ENCODE measurements at regions not wholly inside any gene's neighbourhood (a gene's known extent, or its start where the extent isn't known, plus 50 kb on each side); places are given as distances from the start of the nearest gene placed in this dataset.

DNA sequence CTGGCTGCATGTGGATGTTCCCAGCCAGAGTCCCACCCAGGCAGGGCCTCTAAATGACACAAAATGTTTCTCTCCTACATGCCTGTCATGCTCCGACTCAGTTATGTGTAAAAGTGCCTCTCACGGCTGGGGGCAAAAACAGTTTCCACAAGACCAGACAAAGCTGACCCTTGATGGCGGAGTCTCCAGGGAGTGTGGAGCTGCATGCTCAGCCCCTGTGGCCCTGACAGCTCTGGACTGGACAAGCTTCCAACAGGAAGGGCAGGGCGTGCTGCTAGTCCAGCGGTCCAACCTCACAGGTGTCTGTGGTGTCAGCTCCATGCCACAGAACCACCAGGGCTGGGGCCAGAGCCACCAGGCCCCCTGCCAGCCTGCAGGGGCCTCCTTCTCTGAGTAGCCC, 149.6 kb downstream of the CRYBB2 start:
- no peak for DNase-seq (ENCODE audit: low read depth)
- TF ChIP-seq, protein P1, sequence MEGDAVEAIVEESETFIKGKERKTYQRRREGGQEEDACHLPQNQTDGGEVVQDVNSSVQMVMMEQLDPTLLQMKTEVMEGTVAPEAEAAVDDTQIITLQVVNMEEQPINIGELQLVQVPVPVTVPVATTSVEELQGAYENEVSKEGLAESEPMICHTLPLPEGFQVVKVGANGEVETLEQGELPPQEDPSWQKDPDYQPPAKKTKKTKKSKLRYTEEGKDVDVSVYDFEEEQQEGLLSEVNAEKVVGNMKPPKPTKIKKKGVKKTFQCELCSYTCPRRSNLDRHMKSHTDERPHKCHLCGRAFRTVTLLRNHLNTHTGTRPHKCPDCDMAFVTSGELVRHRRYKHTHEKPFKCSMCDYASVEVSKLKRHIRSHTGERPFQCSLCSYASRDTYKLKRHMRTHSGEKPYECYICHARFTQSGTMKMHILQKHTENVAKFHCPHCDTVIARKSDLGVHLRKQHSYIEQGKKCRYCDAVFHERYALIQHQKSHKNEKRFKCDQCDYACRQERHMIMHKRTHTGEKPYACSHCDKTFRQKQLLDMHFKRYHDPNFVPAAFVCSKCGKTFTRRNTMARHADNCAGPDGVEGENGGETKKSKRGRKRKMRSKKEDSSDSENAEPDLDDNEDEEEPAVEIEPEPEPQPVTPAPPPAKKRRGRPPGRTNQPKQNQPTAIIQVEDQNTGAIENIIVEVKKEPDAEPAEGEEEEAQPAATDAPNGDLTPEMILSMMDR (IDR thresholded peaks at IDR 0.05; ENCODE audit: insufficient read depth, low read depth, low read length, missing control alignments) = no peak

DNA sequence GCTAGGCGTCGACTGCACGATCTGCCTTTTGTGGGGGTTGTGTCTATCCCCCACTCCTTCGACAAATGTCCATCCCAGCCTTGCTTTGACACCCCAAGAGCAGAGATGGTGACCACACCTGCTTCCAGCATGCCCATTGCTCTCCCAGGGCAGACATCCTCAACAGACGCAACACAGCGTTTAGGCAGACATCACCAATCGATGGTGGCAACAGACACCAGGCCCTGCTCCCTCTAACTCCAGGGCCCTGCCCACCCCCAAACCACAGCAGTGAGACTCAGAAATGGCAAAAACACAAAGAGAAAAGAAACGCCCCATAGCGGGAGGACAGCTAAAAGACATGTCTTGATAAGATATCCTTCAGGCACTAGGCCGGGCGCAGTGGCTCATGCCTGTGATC, 150.9 kb downstream of the CRYBB2 start:
- TF ChIP-seq, protein P1 (IDR thresholded peaks at IDR 0.05; ENCODE audit: insufficient read depth, low read depth, low read length, missing control alignments) = no peak
- DNase-seq (ENCODE audit: low read depth) = no peak
- H3K4me3 ChIP-seq (ENCODE audit: low read length) = no peak overlapping the region

More for the DNA sequence above, 149.6 kb downstream of the CRYBB2 start:
- H3K4me3 ChIP-seq (ENCODE audit: low read length) = no peak overlapping the region

DNA sequence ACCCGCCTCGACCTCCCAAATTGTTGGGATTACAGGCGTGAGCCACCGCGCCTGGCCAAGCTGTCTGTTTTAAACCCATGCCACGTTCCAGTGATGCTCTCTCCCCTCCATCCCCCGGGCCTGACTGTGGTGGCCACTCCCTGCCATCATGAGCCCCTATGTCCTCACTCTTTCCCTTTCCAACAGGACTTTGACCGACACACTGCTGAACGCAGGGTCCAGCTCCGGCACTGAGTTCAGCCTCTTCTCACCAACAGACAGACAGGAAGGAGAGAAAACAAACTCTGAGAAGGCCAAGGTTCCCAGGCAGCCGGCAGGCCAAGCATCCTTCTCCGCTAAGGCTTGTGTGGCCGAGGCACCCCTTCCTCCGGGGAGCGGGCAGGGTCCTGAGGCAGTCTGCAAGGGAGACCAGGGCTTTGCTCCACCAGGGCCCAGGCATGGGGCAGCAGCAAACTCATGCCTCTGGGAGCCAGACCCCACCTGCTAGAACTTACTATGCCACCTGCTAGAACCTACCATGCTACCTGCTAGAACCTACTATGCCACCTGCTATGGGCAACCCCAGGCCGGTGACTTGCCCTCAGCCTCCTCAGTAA, 152.7 kb downstream of the CRYBB2 start:
- H3K4me3 ChIP-seq (ENCODE audit: low read length) = no peak overlapping the region
- TF ChIP-seq, protein P1 (IDR thresholded peaks at IDR 0.05; ENCODE audit: insufficient read depth, low read depth, low read length, missing control alignments) = no peak
- DNase-seq (ENCODE audit: low read depth) = no peak

DNA sequence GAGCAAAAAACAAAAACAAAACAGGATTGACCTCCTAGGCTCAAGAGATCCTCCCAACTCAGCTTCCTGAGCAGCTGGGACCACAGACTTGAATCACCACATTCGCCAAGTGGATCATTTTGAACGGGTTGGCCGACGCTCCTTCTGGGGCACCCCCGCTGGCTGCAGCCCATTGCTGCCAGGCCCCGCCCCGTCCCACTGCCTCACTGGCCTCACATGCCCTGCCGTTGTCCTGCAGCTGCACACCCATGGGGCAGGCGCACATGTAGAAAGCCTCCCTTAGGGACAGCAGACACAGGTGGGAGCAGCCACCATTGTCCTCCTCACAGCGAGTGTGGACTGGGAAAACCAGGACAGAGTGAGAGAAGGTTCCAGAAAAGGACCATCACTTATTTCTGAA, 154.5 kb downstream of the CRYBB2 start:
- TF ChIP-seq, protein P1 (IDR thresholded peaks at IDR 0.05; ENCODE audit: insufficient read depth, low read depth, low read length, missing control alignments) = no peak
- H3K4me3 ChIP-seq (ENCODE audit: low read length) = no peak overlapping the region
- no peak for DNase-seq (ENCODE audit: low read depth)

DNA sequence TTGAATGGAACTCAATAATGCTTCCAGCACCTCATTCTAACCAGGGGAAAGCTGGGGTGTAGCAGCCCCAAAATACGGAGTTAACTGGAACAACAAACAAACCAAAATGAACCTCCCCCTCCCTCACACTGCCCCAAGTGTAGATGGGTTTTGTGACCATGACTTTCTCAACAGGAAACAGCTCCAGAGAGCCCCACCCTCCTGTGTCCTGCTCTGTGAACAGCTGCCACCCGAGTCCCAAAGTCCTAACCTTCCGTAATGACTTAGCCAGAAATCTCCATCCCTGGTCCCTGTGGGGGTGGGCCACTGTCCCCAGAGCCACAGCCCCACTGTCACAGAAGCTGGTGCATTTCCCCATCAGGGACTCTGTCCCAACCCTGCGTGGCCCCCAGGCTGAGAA, 155.4 kb downstream of the CRYBB2 start:
- TF ChIP-seq, protein P1 (IDR thresholded peaks at IDR 0.05; ENCODE audit: insufficient read depth, low read depth, low read length, missing control alignments) = no peak
- DNase-seq (ENCODE audit: low read depth) = no peak
- no peak overlapping the region for H3K4me3 ChIP-seq (ENCODE audit: low read length)

DNA sequence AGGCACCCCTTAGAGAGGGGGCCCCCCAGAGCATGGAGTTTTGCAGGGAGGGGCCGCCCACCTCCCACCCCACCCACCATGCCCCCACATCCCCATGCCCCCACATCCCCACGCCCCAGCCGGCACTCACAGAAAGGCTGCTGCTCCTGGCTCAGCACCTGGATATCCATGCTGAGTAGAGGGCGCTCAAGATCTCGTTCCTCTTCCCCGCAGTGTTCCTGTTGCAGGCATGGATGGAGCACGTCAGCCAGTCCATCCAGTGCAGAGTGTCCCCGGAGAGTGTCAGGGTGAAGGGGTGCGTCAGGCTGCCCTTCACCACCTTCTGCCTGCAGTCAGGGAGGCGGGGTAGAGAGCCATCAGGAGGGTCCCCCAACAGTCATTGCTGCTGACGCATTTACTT, 156.2 kb downstream of the CRYBB2 start:
- no peak overlapping the region for H3K4me3 ChIP-seq (ENCODE audit: low read length)
- DNase-seq (ENCODE audit: low read depth) = no peak
- TF ChIP-seq, protein P1 (IDR thresholded peaks at IDR 0.05; ENCODE audit: insufficient read depth, low read depth, low read length, missing control alignments) = no peak

DNA sequence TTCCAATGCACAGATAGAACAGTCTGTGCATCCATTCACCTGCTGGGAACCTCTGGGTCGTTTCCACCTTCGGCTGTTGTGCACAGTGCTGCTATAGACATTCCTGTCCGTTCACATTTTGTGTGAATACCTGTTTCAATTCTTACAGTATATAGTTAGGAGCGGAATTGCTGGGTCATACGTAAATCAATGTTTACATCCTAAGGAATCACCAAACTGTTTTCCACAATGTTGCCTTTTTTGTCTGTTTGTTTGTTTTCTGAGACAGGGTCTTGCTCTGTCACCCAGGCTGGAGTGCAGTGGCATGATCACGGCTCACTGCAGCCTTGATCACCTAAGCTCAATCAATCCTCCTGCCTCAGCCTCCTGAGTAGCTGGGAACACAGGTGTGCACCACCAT, 158.3 kb downstream of the CRYBB2 start:
- no peak overlapping the region for H3K4me3 ChIP-seq (ENCODE audit: low read length)
- TF ChIP-seq, protein P1 (IDR thresholded peaks at IDR 0.05; ENCODE audit: insufficient read depth, low read depth, low read length, missing control alignments) = no peak
- no peak for DNase-seq (ENCODE audit: low read depth)

Data from epithelial cell of esophagus (primary cell).